Gastrocnemius medialis (tissue), 4 donors: ENCODE measurements at regions not wholly inside any gene's neighbourhood (a gene's known extent, or its start where the extent isn't known, plus 50 kb on each side); places are given as distances from the start of the nearest gene placed in this dataset.

Experiments
- CTCF ChIP-seq, 5 experiments: fragments of 450-650 bp in 3 of 5; fragments of 200-600 bp in 2 of 5; sonication (generic) in 2 of 5; IDR thresholded peaks in 4 of 5; conservative IDR thresholded peaks in 1 of 5; 1 replicate in 4 of 5; 2 replicates in 1 of 5; pipeline ENCODE4 v1.5.1; 2016 to 2019; ENCODE audit warnings: antibody characterized with exemption in 5 of 5, mild to moderate bottlenecking in 3 of 5, moderate library complexity in 3 of 5
- POLR2A ChIP-seq, 2 donors: fragments of 450-650 bp; IDR thresholded peaks; one replicate each; pipeline ENCODE4 v1.6.1; 2017; ENCODE audit warnings: antibody characterized with exemption in 2 of 2, mild to moderate bottlenecking in 2 of 2, moderate library complexity in 2 of 2

- TF ChIP-seq CTCF (IDR thresholded peaks at IDR 0.05 in 4 of 5, conservative IDR thresholded peaks at IDR 0.05 in 1 of 5) (no peak), POLR2A (IDR thresholded peaks at IDR 0.05) (no peak)
Observed at GRCh38 chr16:73149334-73149733, 101.4 kb upstream of the ZFHX3 start.
